DND-41 (cell line): ENCODE measurements at regions not wholly inside any gene's neighbourhood (a gene's known extent, or its start where the extent isn't known, plus 50 kb on each side); places are given as distances from the start of the nearest gene placed in this dataset.

Source experiments
- ATAC-seq: fragments of 200-7000 bp; cut with Tn5 transposase; 3 replicates; pipeline ENCODE4 v1.9.1; 2021; ENCODE audit warnings: low read depth; ENCODE audit not compliant: insufficient read depth
- DNase-seq: peaks from one replicate; pipeline ENCODE4 v3.0.0-alpha.2; 2020
- H2AFZ ChIP-seq: 2 replicates; pipeline ENCODE4 v1.6.0; 2012; ENCODE audit warnings: low read depth, low read length
- H3K27ac ChIP-seq: 2 replicates; pipeline ENCODE4 v1.5.1; 2012; ENCODE audit warnings: low read length, inconsistent platforms
- H3K27me3 ChIP-seq: fragments of 200-600 bp; sonication (generic); 2 replicates; pipeline ENCODE4 v1.6.0; 2012; ENCODE audit warnings: low read length, mild to moderate bottlenecking, inconsistent platforms; ENCODE audit not compliant: insufficient read depth, poor library complexity
- H3K36me3 ChIP-seq: 2 replicates; pipeline ENCODE4 v1.5.1; 2012; ENCODE audit warnings: low read length, inconsistent platforms; ENCODE audit not compliant: insufficient read depth
- H3K4me1 ChIP-seq: 2 replicates; pipeline ENCODE4 v1.5.1; 2012; ENCODE audit warnings: mild to moderate bottlenecking, low read length; ENCODE audit not compliant: insufficient read depth
- H3K4me2 ChIP-seq: 2 replicates; pipeline ENCODE4 v1.6.0; 2012; ENCODE audit warnings: mild to moderate bottlenecking, moderate library complexity, low read length, inconsistent platforms; ENCODE audit not compliant: insufficient read depth
- H3K4me3 ChIP-seq, 2 experiments: fragments of 200-600 bp in 1 of 2; shearing (Covaris generic) in 1 of 2; 2 replicates each; pipeline ENCODE4 v1.5.1; 2012 to 2016; ENCODE audit warnings: inconsistent platforms in 2 of 2, low read length in 2 of 2, mild to moderate bottlenecking in 2 of 2, low read depth in 1 of 2, moderate library complexity in 1 of 2
- H3K79me2 ChIP-seq: 2 replicates; pipeline ENCODE4 v1.6.0; 2012; ENCODE audit warnings: low read length, inconsistent platforms; ENCODE audit not compliant: insufficient read depth
- H3K9ac ChIP-seq: 2 replicates; pipeline ENCODE4 v1.6.0; 2012; ENCODE audit warnings: low read depth, mild to moderate bottlenecking, inconsistent platforms, low read length, moderate library complexity
- H3K9me3 ChIP-seq: 2 replicates; pipeline ENCODE4 v1.5.1; 2012; ENCODE audit warnings: low read length, moderate library complexity, mild to moderate bottlenecking, inconsistent platforms; ENCODE audit not compliant: insufficient read depth, severe bottlenecking
- H4K20me1 ChIP-seq: 2 replicates; pipeline ENCODE4 v1.6.0; 2012; ENCODE audit warnings: low read length; ENCODE audit not compliant: insufficient read depth
- EZH2 ChIP-seq: IDR thresholded peaks from 3 replicates; pipeline ENCODE4 v1.6.1; 2012; ENCODE audit warnings: borderline replicate concordance, low read depth, mild to moderate bottlenecking, moderate library complexity, low read length, inconsistent platforms; ENCODE audit not compliant: severe bottlenecking
- TF ChIP-seq, protein P1 (sequence below): IDR thresholded peaks from 2 replicates; pipeline ENCODE4 v1.5.1; 2012; ENCODE audit warnings: borderline replicate concordance, low read length, moderate library complexity, mild to moderate bottlenecking; ENCODE audit not compliant: poor library complexity, severe bottlenecking; ENCODE audit errors: extremely low read depth

DNA sequence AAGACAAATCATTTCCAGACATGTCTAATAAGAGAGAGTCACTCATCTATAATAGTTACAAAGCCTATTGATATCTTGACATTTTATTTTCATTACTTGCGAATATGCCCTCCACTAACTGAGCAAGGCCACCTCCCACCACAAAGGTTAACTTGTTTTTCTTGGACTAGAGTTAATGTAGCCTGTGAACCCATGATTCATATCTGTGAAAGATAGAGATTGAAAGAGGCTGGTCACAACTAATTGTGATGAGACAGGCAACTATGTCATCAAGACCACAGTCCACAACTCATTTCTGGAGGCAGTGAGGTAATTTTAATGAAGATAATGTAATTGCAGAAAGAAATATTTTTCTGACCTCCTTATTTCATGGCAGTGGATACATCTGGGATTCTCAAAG lies 491.8 kb upstream of the TPK1 start:
- no peak overlapping the region for H3K4me3 ChIP-seq
- H3K4me2 ChIP-seq, result no peak overlapping the region
- DNase-seq (no peak), ATAC-seq (no peak)
- H4K20me1 ChIP-seq, result no peaks in the 10 kb centered on the region
- H3K79me2 ChIP-seq, result no peaks in the 10 kb centered on the region
- H3K36me3 ChIP-seq, result no peaks in the 10 kb centered on the region
- H3K27ac ChIP-seq, result no peak overlapping the region
- no peak overlapping the region for H2AFZ ChIP-seq
- no peak for TF ChIP-seq EZH2
- TF ChIP-seq, protein P1, sequence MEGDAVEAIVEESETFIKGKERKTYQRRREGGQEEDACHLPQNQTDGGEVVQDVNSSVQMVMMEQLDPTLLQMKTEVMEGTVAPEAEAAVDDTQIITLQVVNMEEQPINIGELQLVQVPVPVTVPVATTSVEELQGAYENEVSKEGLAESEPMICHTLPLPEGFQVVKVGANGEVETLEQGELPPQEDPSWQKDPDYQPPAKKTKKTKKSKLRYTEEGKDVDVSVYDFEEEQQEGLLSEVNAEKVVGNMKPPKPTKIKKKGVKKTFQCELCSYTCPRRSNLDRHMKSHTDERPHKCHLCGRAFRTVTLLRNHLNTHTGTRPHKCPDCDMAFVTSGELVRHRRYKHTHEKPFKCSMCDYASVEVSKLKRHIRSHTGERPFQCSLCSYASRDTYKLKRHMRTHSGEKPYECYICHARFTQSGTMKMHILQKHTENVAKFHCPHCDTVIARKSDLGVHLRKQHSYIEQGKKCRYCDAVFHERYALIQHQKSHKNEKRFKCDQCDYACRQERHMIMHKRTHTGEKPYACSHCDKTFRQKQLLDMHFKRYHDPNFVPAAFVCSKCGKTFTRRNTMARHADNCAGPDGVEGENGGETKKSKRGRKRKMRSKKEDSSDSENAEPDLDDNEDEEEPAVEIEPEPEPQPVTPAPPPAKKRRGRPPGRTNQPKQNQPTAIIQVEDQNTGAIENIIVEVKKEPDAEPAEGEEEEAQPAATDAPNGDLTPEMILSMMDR, result no peak
- peaks cover 3% of the 10 kb centered on the region for H3K9me3 ChIP-seq
- H3K4me1 ChIP-seq, result no peaks in the 10 kb centered on the region
- H3K9ac ChIP-seq, result no peak overlapping the region
- no peaks in the 10 kb centered on the region for H3K27me3 ChIP-seq

DNA sequence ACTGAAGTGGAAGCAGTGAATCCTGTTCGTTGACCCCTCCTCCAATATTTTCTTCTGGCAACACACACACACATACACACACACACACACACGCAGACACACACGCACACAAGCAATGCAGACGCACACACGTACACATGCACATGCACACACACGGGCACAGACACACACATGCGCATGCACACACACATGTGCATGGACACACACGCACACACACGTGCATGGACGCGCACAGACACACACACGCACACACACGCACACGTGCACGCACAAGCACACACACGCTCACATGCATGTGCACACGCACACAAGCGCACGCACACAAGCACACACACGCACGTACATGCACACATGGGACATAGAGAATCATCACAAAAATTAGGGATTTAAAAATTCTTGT lies 488.2 kb upstream of the TPK1 start:
- DNase-seq (no peak), ATAC-seq (no peak)
- H3K4me1 ChIP-seq, result no peaks in the 10 kb centered on the region
- H3K9ac ChIP-seq, result no peak overlapping the region
- H3K27me3 ChIP-seq, result no peaks in the 10 kb centered on the region
- no peak for TF ChIP-seq EZH2
- TF ChIP-seq, protein P1, result no peak
- H2AFZ ChIP-seq, result no peak overlapping the region
- H3K27ac ChIP-seq, result no peak overlapping the region
- H3K4me2 ChIP-seq, result no peak overlapping the region
- no peaks in the 10 kb centered on the region for H4K20me1 ChIP-seq
- no peak overlapping the region for H3K4me3 ChIP-seq
- H3K36me3 ChIP-seq, result no peaks in the 10 kb centered on the region
- H3K9me3 ChIP-seq, result peaks cover 3% of the 10 kb centered on the region
- no peaks in the 10 kb centered on the region for H3K79me2 ChIP-seq

DNA sequence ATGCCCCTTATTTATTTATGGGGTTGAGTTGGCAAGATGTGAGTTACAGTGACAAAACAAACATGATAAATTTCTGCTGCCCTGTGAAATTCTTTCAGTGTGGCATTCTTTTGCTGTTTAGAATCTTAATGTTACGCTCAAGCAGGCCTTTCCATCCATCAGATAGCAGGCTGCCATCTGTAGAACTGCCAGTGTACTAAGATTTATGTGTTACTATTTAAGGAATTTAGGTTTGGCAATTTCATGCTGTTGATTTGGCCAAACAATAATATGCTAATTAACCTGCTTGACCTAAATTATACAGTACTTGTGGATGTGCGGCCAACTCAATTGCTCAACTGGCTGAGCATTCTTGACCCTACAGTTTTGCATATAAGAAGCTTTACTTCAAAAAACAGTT lies 477.7 kb upstream of the TPK1 start:
- Histone ChIP-seq H3K79me2 (no peaks in the 10 kb centered on the region), H3K9ac (no peak overlapping the region), H3K36me3 (no peaks in the 10 kb centered on the region), H3K27me3 (no peaks in the 10 kb centered on the region), H4K20me1 (no peaks in the 10 kb centered on the region), H3K4me3 (no peak overlapping the region), H3K4me1 (no peaks in the 10 kb centered on the region), H3K27ac (no peak overlapping the region), H2AFZ (no peak overlapping the region), H3K9me3 (no peaks in the 10 kb centered on the region), H3K4me2 (no peak overlapping the region)
- no peak for ATAC-seq
- DNase-seq, result no peak
- TF ChIP-seq EZH2, result no peak
- TF ChIP-seq, protein P1, result no peak

DNA sequence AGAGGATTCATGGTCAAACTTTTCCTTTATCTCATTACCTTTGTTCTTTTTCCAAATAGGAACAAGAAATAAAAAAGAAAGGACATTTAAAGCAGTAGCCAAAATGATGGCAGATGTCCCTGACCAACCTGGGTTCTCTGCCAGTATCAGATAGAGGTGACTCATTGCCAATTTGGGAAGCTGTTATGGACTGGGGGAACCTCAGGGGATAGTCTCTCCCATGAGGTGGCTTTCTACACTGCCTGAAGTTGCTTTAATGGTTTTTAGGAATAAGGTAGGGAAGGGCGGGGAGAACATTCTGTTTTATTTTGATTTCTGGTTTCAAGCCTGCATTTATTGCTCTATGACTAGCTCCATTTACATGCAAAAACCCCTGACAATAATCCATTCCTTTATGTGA lies 457.9 kb upstream of the TPK1 start:
- no peak for TF ChIP-seq EZH2
- TF ChIP-seq, protein P1, result no peak
- DNase-seq, result no peak

More for the DNA sequence above, 457.9 kb upstream of the TPK1 start:
- Histone ChIP-seq H3K79me2 (no peaks in the 10 kb centered on the region), H3K27me3 (no peaks in the 10 kb centered on the region), H4K20me1 (no peaks in the 10 kb centered on the region), H3K27ac (no peak overlapping the region), H3K4me1 (no peaks in the 10 kb centered on the region), H3K9me3 (no peaks in the 10 kb centered on the region), H3K4me2 (no peak overlapping the region), H3K9ac (no peak overlapping the region), H2AFZ (no peak overlapping the region), H3K36me3 (no peaks in the 10 kb centered on the region), H3K4me3 (no peak overlapping the region)
- ATAC-seq, result no peak
